ENCODE measurements at regions not wholly inside any gene's neighbourhood (a gene's known extent, or its start where the extent isn't known, plus 50 kb on each side); places are given as distances from the start of the nearest gene placed in this dataset.

- TF ChIP-seq REST (IDR thresholded peaks at IDR 0.05; ENCODE audit: unreplicated experiment) (no peak), JUNB (IDR thresholded peaks at IDR 0.05; ENCODE audit: unreplicated experiment) (no peak), NANOG (IDR thresholded peaks at IDR 0.05; ENCODE audit: borderline replicate concordance) (no peak), CREB1 (CRISPR knock-in tag; IDR thresholded peaks at IDR 0.05; ENCODE audit: low read depth) (no peak), ZNF462 (CRISPR knock-in tag; IDR thresholded peaks at IDR 0.05) (no peak)
Measured at GRCh38 chr4:73687421-73687820, 52.9 kb upstream of the CXCL8 start (continued).

GRCh38 chr4:73690051-73690738 is 50.2 kb upstream of the CXCL8 start:
- Mint-ChIP-seq H3K4me1 (no peaks in the 10 kb centered on the region), H3K9me3 (no peaks in the 10 kb centered on the region; the same call in 2 of the 3 replicates), H3K27me3 (ENCODE audit: insufficient read depth, low read depth, poor library complexity) (peaks cover 3% of the 10 kb centered on the region), H3K27ac (no peak overlapping the region), H3K36me3 (ENCODE audit: low read depth) (no peaks in the 10 kb centered on the region), H3K4me3 (no peak overlapping the region)
- Histone ChIP-seq H3K9me2 (ENCODE audit: insufficient read depth) (0 out of 2 replicates have a peak, but pooled peaks cover 2% of the 10 kb centered on the region), H3K36me3 (ENCODE audit: insufficient read depth) (no peaks in the 10 kb centered on the region), H4K20me1 (replicated peaks; ENCODE audit: insufficient read depth) (no peaks in the 10 kb centered on the region), H3K4me3 (no peak overlapping the region), H3K4me2 (no peak overlapping the region), H3K4me1 (ENCODE audit: insufficient read depth) (no peaks in the 10 kb centered on the region), H3K79me2 (replicated peaks; ENCODE audit: insufficient read depth) (no peaks in the 10 kb centered on the region), H3K27me3 (ENCODE audit: insufficient read depth) (no peaks in the 10 kb centered on the region), H3K27ac (ENCODE audit: low read depth) (no peak overlapping the region), H3F3A (replicated peaks; ENCODE audit: low read depth) (no peaks in the 10 kb centered on the region), H2AFZ (no peak overlapping the region)
- DNase-seq (ENCODE audit: low spot score) = no peak
- TF ChIP-seq CREB1 (CRISPR knock-in tag; IDR thresholded peaks at IDR 0.05; ENCODE audit: low read depth) = no peak
- no peak for ATAC-seq

Measured in GM23338 (cell line).